AG04449 (cell line): ENCODE measurements at regions not wholly inside any gene's neighbourhood (a gene's known extent, or its start where the extent isn't known, plus 50 kb on each side); places are given as distances from the start of the nearest gene placed in this dataset.

Experiments
- CTCF ChIA-PET: fragments of 350-600 bp; formaldehyde crosslinking; extraction: SDS; loops from one replicate; lab custom pipeline; 2021; ENCODE audit warnings: antibody characterized with exemption; lab: Yijun Ruan, JAX
- POLR2A ChIA-PET: fragments of 400-600, 350-600 bp; formaldehyde crosslinking; extraction: SDS; loops from one replicate; lab custom pipeline; 2020; ENCODE audit warnings: antibody characterized with exemption, inconsistent platforms; lab: Yijun Ruan, JAX
- DNase-seq: peaks from one replicate; pipeline ENCODE4 v3.0.0-alpha.2; 2010; ENCODE audit warnings: low read depth, low spot score
- H3K4me3 ChIP-seq: 2 replicates; pipeline ENCODE4 v1.5.1; 2011; ENCODE audit warnings: low read depth, mild to moderate bottlenecking, control low read depth, low read length
- CTCF ChIP-seq: IDR thresholded peaks from one replicate; pipeline ENCODE4 v1.5.1; 2011; ENCODE audit warnings: mild to moderate bottlenecking, moderate library complexity, low read length, control low read depth, inconsistent platforms; ENCODE audit not compliant: insufficient read depth; ENCODE audit errors: missing control alignments

DNA sequence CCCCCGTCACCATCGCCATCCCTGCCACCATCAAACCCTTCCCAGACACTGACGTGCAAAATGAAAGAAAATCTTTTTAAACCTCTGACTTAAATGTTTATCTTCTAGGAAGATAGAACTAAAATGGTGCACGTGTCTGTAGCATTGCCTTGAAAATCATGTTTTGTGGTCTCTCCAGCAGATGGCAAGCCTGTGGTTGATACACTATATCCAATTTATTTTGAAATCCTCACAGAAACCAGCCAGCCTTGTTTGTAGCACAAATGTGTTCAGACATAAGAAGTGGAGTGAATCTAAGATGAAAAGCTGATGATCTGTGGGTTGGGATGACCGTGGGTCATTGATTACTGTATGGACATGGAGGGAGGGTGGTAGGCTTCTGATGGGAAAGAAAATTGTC lies 436.2 kb upstream of the SMIM21 start:
- CTCF ChIA-PET: no interaction called here
- no peak for TF ChIP-seq CTCF
- POLR2A ChIA-PET: no interaction called here
- H3K4me3 ChIP-seq: no peak overlapping the region
- DNase-seq: no peak

DNA sequence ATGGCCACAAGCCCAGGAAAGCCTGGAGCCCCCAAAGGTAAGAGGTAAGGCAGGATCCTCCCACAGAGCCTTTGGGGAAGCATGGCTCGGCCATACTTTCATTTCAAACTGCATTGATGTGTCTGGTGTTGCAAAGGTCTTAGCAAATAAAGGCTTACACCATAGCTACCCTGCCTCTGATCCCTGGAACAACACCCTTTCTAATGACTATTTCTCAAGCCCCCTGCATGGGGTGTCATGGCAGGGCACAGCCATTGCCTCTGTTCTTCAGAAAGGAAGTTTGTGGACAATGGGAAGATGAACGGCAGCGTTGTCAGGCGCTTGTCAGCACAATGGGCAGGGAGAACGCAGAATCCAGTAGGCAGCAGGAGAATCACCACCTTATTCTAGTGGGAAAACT lies 435.0 kb upstream of the SMIM21 start:
- no peak overlapping the region for H3K4me3 ChIP-seq
- no peak for DNase-seq
- ChIA-PET CTCF (no interaction called here), POLR2A (no interaction called here)
- TF ChIP-seq CTCF: no peak

DNA sequence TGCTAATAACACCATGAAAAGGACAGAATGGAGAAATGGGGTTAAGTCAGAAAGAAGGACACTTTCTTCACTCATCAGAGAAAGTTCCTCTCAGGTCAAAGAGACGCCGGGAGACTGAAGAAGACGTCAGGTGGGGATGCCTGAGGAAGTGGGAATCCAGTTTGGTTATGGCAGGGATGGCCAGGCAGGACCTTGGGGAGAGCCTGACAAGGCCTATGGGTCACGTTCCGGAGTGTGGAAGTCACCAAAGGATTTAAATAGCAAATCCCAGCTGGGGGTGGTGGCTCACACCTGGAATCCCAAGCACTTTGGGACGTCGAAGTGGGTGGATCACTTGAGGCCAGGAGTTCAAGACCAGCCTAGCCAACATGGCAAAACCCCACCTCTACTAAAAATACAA lies 432.7 kb upstream of the SMIM21 start:
- ChIA-PET POLR2A (no interaction called here), CTCF (no interaction called here)
- no peak overlapping the region for H3K4me3 ChIP-seq
- no peak for DNase-seq
- TF ChIP-seq CTCF: no peak

GRCh38 chr18:75859533-75859932 lies 432.0 kb upstream of the SMIM21 start:
- no peak overlapping the region for H3K4me3 ChIP-seq
- POLR2A ChIA-PET: no interaction called here
- DNase-seq: no peak
- CTCF ChIA-PET: no interaction called here
- TF ChIP-seq CTCF: no peak

GRCh38 chr18:75858754-75859153 lies 431.3 kb upstream of the SMIM21 start:
- no peak overlapping the region for H3K4me3 ChIP-seq
- ChIA-PET POLR2A (no interaction called here), CTCF (no interaction called here)
- DNase-seq: no peak
- no peak for TF ChIP-seq CTCF

DNA sequence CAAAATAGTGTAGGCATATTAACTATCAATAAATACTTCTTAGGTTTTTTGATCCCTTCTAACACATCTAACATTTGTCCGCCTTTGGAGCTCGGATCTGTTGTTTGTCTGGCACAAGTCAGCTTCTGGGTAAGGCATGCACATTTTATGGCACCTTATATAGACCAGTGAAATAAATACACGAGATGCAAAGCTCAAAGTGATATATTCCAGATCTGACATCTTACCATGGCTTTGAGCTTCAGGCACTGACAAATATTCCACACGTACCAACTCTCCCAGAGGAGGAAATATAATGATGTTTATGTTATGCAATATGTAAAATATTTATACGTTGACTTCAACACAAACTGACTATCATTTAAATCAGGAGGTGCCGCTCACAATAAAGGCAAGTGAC lies 430.1 kb upstream of the SMIM21 start:
- TF ChIP-seq CTCF: no peak
- no peak overlapping the region for H3K4me3 ChIP-seq
- DNase-seq: no peak
- ChIA-PET POLR2A (no interaction called here), CTCF (no interaction called here)

GRCh38 chr18:75854808-75855207 lies 427.3 kb upstream of the SMIM21 start:
- POLR2A ChIA-PET: no interaction called here
- no peak for DNase-seq
- CTCF ChIA-PET: no interaction called here
- no peak for TF ChIP-seq CTCF
- no peak overlapping the region for H3K4me3 ChIP-seq
